ENCODE measurements at regions not wholly inside any gene's neighbourhood (a gene's known extent, or its start where the extent isn't known, plus 50 kb on each side); places are given as distances from the start of the nearest gene placed in this dataset.
"Not testable (repeated sequence)": the region's sequence is repeated elsewhere in the genome, so short reads cannot be mapped to it uniquely, and the experiment has no call there.

- DNase-seq (ENCODE audit: low read depth in 2 of 2) = no peak
These were observed 320.3 kb downstream of the DMAC1 start for GRCh38 chr9:7479300-7479699.

GRCh38 chr9:7478646-7479045 is 320.9 kb downstream of the DMAC1 start:
- no peak for DNase-seq (ENCODE audit: low read depth in 2 of 2)

- no peak for DNase-seq (ENCODE audit: low read depth in 2 of 2)
These were observed 332.4 kb downstream of the DMAC1 start for GRCh38 chr9:7467186-7467585.

GRCh38 chr9:7461791-7462190 is 337.8 kb downstream of the DMAC1 start:
- no peak for DNase-seq (ENCODE audit: low read depth in 2 of 2)

- DNase-seq (ENCODE audit: low read depth in 2 of 2) = no peak
These were observed 342.6 kb downstream of the DMAC1 start for GRCh38 chr9:7456793-7457530.

- DNase-seq (ENCODE audit: low read depth in 2 of 2) = no peak
These were observed 343.2 kb downstream of the DMAC1 start for GRCh38 chr9:7456377-7456776.

- no peak for DNase-seq (ENCODE audit: low read depth in 2 of 2)
These were observed 345.0 kb downstream of the DMAC1 start for GRCh38 chr9:7454624-7455023.

GRCh38 chr9:7452378-7452777 is 347.2 kb downstream of the DMAC1 start:
- no peak for DNase-seq (ENCODE audit: low read depth in 2 of 2)

- no peak for DNase-seq (ENCODE audit: low read depth in 2 of 2)
These were observed 348.5 kb downstream of the DMAC1 start for GRCh38 chr9:7451062-7451461.

GRCh38 chr9:7443541-7443940 is 356.0 kb downstream of the DMAC1 start:
- no peak for DNase-seq (ENCODE audit: low read depth in 2 of 2)

- DNase-seq (ENCODE audit: low read depth in 2 of 2) = no peak
These were observed 360.1 kb downstream of the DMAC1 start for GRCh38 chr9:7439355-7439995.

GRCh38 chr9:7436754-7437153 is 362.8 kb downstream of the DMAC1 start:
- DNase-seq (ENCODE audit: low read depth in 2 of 2) = no peak

- DNase-seq (ENCODE audit: low read depth in 2 of 2) = no peak
These were observed 365.9 kb downstream of the DMAC1 start for GRCh38 chr9:7433508-7434292.

GRCh38 chr9:7432989-7433388 is 366.6 kb downstream of the DMAC1 start:
- no peak for DNase-seq (ENCODE audit: low read depth in 2 of 2)

- DNase-seq (ENCODE audit: low read depth in 2 of 2) = not testable (repeated sequence)
These were observed 382.2 kb downstream of the DMAC1 start for GRCh38 chr9:7417397-7417796.

GRCh38 chr9:7415836-7416235 is 383.7 kb downstream of the DMAC1 start:
- DNase-seq (ENCODE audit: low read depth in 2 of 2) = no peak

- no peak for DNase-seq (ENCODE audit: low read depth in 2 of 2)
These were observed 390.7 kb downstream of the DMAC1 start for GRCh38 chr9:7408845-7409244.

- no peak for DNase-seq (ENCODE audit: low read depth in 2 of 2)
These were observed 392.3 kb downstream of the DMAC1 start for GRCh38 chr9:7407246-7407645.

- DNase-seq (ENCODE audit: low read depth in 2 of 2) = no peak
These were observed 393.5 kb downstream of the DMAC1 start for GRCh38 chr9:7405924-7406604.

- DNase-seq (ENCODE audit: low read depth in 2 of 2) = no peak
These were observed 395.6 kb downstream of the DMAC1 start for GRCh38 chr9:7403839-7404487.

- DNase-seq (ENCODE audit: low read depth in 2 of 2) = no peak
These were observed 396.6 kb downstream of the DMAC1 start for GRCh38 chr9:7403028-7403389.

All from stimulated activated CD8-positive, alpha-beta memory T cell treated with anti-CD3 and anti-CD28 coated beads, Interleukin-7, amount 100 ng/mL, for 1 hour (primary cell).